Tibial nerve (tissue), 3 donors: ENCODE measurements at regions not wholly inside any gene's neighbourhood (a gene's known extent, or its start where the extent isn't known, plus 50 kb on each side); places are given as distances from the start of the nearest gene placed in this dataset.

Source experiments
- CTCF ChIP-seq, 5 experiments: fragments of 200-600 bp in 3 of 5; fragments of 450-650 bp in 2 of 5; sonication (generic) in 3 of 5; IDR thresholded peaks; one replicate each; pipeline ENCODE4 v1.5.1; 2016 to 2019; ENCODE audit warnings: antibody characterized with exemption in 5 of 5, mild to moderate bottlenecking in 3 of 5, moderate library complexity in 2 of 5
- POLR2A ChIP-seq, 2 donors: fragments of 450-650 bp; IDR thresholded peaks; one replicate each; pipeline ENCODE4 v1.6.1; 2017; ENCODE audit warnings: antibody characterized with exemption in 2 of 2, mild to moderate bottlenecking in 2 of 2, moderate library complexity in 2 of 2

DNA sequence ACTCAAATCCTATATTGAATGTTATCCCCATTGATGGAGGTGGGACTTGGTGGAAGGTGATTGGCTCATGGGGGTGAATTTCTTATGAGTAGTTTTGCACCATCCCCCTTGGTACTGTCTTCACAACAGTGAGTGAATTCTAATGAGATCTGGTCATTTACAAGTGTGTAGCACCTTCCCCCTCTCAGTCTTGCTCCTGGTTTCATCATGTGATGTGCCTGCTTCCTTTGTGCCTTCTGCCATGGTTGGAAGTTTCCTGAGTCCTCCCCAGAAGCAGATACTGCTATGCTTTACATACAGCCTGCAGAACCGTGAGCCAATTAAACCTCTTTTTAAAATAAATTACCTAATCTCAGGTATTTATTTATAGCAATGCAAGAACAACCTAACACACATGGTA, 302.4 kb upstream of the KITLG start:
- no peak for TF ChIP-seq CTCF (IDR thresholded peaks at IDR 0.05)
- no peak for TF ChIP-seq POLR2A (IDR thresholded peaks at IDR 0.05)
